Stimulated activated CD8-positive, alpha-beta memory T cell treated with anti-CD3 and anti-CD28 coated beads, Interleukin-2, amount 100 ng/mL, for 1 hour (primary cell): ENCODE measurements at regions not wholly inside any gene's neighbourhood (a gene's known extent, or its start where the extent isn't known, plus 50 kb on each side); places are given as distances from the start of the nearest gene placed in this dataset.
"Not testable (repeated sequence)": the region's sequence is repeated elsewhere in the genome, so short reads cannot be mapped to it uniquely, and the experiment has no call there.

ENCODE experiments used
- DNase-seq, 2 donors: peaks; one replicate each; pipeline ENCODE4 v3.0.0-alpha.2; 2020; ENCODE audit warnings: low read depth in 2 of 2

DNA sequence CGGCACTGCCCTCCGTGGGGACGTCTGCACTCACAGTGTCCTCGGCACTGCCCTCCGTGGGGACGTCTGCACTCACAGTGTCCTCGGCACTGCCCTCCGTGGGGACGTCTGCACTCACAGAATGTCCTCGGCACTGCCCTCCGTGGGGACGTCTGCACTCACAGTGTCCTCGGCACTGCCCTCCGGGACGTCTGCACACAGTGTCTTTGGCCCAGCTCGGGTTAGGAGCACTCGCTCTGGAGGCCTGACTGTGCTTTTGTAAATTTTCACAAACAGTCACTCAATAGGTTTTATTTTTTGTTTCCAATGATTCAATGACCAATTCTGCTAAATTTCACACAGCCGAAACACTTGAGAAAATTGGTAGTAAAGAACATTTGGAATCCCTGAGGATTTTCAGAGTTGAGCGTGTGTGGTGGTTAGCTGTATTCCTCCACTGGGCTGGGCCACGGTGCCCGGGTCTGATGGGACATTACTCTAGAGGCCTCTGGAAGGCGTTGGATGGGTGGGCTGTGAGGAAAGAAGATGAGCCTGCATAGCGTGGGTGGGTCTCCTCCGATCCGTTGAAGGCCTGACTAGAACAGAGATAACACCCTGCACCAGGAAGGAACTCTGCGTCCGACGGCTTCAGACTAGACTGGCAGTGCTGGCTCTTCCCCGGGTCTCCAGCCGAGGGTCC, 134.8 kb downstream of the RTP5 start:
- no peak for DNase-seq

DNA sequence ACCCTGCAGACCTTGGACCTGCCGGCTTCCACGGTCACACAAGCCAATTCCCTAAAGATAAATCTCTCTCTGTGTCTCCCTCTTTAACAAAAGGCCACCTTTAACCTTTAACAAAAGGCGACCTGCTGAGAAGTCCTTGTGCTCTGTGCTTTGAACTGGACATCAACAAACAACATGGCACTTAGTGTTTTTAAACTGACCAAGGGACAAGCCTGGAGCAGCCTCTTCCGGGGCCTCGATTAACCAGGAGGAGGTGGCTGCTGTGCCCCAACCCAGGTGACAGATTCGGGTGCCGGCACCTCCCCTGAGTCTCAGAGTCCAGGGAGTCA, 135.3 kb downstream of the RTP5 start:
- DNase-seq, result no peak

DNA sequence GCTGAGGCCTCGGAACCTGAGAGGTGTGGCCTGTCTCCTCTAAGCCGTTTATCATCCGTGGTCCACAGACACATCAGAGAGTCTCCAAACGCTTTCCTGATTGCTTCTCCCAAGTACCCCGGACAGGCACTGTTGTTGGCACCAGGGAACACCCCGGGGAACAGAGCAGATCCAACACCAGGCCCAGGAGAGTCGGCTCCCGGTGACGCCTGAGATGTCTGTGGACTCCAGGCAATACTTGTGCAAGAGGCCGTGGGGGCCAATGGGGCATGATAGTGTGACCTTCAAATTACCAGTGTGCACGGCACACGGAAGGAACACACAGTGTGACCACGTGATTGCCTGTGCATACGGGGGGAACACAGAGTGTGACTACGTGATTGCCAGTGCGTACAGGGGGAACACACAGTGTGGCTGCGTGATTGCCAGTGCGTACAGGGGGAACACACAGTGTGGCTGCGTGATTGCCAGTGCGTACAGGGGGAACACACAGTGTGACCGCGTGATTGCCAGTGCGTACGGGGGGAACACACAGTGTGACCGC, 136.6 kb downstream of the RTP5 start:
- not testable (repeated sequence) for DNase-seq

DNA sequence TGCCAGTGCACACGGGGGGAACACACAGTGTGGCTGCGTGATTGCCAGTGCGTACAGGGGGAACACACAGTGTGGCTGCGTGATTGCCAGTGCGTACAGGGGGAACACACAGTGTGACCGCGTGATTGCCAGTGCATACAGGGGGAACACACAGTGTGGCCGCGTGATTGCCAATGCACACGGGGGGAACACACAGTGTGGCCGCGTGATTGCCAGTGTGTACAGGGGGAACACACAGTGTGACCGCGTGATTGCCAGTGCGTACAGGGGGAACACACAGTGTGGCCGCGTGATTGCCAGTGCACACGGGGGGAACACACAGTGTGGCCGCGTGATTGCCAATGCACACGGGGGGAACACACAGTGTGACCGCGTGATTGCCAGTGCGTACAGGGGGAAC, 139.4 kb downstream of the RTP5 start:
- not testable (repeated sequence) for DNase-seq

DNA sequence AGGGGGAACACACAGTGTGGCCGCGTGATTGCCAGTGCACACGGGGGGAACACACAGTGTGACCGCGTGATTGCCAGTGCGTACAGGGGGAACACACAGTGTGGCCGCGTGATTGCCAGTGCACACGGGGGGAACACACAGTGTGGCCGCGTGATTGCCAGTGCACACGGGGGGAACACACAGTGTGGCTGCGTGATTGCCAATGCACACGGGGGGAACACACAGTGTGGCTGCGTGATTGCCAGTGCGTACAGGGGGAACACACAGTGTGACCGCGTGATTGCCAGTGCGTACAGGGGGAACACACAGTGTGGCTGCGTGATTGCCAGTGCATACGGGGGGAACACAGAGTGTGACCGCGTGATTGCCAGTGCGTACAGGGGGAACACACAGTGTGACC, 140.3 kb downstream of the RTP5 start:
- DNase-seq, result not testable (repeated sequence)

DNA sequence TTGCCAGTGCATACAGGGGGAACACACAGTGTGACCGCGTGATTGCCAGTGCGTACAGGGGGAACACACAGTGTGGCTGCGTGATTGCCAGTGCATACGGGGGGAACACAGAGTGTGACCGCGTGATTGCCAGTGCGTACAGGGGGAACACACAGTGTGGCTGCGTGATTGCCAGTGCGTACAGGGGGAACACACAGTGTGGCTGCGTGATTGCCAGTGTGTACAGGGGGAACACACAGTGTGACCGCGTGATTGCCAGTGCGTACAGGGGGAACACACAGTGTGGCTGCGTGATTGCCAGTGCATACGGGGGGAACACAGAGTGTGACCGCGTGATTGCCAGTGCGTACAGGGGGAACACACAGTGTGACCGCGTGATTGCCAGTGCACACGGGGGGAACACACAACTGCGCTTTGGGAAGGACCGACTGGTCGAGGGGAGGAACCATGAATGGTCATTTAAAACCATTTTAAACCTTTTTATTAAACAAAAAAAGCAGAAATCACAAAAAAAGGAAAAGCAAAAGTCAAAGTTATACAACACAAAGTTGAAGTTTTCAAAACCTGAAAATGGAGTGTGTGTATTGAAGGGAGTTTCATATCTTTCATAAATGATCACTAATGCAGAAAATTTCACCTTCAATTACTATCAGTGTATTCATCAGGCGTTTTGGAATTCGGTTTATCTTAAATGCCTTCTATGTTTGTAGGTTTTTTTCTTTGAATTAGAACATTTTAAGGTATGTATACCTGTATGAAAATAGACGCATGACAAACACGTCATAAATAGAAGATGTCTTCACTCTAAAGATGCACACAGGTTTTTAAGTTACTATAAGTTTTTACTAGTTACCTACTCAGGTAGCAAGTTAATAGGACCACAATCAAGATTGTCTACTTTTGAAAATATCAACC, 141.0 kb downstream of the RTP5 start:
- DNase-seq, result not testable (repeated sequence)

DNA sequence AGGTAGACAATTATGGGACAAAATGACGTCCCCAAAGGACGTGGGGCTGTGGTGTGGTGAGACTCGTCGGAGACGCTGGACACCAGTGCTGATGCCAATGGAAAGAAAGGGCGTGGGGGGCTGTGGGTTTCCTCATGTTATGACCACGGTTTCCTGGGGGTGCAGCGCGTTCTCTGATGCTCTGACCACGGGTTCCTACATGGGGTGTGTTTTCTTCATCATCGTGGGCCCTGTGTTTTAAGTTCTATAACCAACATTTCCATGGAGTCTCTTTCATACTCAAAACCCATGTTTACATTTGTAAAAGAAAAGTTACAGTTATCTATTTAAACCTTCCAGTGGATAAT, 141.6 kb downstream of the RTP5 start:
- no peak for DNase-seq

DNA sequence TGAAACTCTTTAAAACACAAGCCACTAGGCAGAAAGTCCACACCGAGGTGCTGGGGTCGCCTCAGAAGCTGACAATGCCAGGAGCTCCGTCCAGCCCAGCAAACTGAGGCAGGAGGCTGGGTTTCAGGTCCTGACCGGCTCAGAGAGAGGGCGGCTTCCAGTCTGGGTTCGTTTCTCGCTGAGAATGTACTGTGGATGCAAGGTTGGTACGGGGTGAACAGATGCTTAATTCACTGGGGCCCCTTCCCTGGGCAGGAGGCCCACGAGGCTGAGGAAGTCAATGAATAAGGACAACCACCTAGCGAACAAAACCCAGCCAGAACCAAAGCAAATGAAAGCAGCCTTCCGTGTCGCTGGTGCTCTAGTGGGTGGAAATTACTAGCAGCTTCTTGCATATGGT, 142.0 kb downstream of the RTP5 start:
- DNase-seq, result no peak

DNA sequence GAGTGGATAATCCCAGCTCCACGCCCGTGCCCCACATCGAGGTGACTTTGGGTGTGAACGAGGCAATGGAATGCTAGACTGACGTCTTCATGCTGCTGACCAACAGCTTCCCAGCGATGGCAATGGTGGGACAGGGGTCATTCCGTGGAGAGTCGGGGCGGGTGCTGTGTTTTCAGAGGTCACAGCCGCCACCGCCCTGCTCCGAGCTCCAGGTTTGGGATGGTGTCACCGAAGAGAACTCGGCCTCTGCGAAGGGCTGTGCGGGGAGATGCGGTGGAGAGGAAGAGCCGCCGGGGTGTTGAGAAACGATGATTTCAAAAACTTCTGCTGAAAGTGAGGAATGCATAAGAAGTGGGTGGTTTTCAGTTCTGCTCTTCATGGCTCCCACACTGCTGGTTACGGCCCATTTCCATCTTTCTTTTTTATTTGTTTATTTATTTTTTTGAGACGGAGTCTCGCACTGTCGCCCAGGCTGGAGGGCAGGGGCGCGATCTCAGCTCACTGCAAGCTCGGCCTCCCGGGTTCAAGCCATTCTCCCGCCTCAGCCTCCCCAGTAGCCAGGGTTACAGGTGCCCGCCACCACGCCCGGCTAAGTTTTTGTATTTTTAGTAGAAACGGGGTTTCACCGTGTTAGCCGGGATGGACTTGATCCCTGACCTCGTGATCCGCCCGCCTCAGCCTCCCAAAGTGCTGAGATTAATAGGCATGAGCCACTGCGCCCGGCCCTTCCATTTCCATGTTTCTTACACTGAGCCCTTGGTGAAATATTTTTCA, 142.6 kb downstream of the RTP5 start:
- no peak for DNase-seq

DNA sequence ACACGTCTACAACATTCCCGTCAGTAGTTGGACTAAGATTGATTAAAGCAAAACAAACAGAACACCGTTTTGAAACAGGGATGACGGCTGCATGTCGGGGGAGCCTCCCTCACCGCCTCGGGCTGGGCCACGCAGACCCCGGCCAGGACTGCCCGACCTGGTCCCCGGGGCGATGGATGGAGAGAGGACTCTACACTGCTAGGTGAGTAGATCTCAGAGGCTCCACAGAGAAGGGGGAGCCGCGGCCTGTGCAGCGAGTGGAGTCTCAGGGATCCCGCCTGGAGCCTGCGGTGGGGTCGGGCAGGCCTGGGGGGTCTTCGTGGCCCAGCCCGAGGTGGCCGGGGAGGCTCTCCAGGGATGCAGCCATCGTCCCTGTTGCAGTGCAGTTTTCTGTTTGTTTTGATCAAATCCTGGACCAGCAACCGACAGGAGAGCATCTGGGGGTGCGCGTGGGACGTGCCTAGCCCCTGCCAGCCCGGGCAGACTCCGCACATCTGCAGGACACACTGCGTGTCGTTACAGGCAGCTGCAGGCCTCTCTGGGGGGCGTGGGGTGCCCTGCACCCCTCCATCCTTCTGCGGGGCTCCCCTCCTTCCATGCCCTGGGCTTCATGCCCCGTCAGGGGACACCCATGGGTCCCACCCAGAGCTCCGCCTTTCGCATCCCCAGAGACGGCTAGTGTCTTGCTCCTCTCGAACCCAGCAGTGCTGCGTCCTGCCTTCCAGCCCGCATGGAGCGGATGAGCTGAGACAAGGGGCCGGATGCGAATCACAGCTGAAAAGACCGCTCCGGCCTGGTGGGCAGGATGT, 143.6 kb downstream of the RTP5 start:
- DNase-seq, result no peak

DNA sequence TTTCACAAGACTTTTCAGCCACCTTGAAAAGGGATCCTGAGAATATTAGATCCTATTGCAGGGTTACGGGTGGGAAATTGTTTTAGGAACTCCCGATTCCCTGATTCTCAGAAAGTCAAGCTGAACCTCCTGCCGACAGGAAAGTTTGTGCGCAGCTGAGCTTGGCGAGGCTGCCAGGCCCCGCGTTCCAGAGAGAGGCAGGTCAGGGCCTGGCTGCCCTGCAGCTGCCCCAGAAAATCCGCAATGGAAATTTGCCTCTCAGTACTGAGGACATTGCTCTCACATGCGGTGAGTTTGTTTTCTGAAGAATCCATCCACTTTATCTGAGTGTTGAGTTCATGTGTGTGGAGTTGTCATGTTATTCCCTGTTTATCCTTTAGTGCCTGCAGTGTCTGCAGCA, 144.2 kb downstream of the RTP5 start:
- no peak for DNase-seq

DNA sequence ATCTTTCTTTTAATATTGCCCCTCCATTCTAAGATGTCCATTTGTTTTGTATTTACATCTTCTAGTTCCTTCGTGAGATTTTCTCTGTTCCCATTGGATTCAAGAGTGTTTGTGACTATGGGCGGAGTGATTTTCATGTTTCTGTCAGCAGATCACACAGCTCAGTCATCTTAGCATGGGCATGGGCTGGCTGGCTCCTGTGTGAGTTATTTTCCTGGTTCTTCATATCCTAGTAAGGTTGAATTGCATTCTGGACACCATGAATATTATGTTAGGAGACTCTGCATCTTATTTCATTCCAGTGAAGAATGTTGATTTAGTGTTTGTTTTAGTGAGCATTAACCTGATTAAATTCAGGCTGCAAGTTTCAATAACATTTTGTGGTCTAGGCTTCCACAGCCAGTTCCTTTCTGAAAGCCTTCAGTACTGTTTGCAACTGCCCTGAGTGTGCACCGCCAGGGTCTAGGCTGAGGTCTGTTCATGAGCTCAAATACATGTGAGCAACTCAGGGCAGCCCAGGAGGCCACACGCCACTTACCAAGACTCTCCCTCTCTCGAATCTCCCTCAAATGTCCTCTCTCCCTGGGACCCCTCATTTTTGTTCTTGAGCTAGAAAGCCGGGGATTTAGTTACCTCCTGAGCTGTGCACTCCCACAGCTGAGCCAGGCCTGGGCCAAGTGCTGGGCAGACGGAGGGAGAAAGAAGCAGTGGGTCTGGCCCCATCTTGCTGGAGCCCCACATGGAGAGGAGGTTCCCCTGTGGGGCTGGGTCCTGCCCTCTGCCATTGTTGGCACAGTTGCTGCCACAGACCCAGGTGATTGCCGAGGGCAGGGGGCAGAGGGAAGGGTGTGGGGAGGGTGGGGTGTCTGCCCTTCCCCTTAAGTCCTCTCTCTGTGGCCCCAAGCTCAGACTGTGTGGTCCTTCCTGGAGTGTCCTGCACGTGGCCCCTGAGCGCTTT, 145.9 kb downstream of the RTP5 start:
- no peak for DNase-seq

DNA sequence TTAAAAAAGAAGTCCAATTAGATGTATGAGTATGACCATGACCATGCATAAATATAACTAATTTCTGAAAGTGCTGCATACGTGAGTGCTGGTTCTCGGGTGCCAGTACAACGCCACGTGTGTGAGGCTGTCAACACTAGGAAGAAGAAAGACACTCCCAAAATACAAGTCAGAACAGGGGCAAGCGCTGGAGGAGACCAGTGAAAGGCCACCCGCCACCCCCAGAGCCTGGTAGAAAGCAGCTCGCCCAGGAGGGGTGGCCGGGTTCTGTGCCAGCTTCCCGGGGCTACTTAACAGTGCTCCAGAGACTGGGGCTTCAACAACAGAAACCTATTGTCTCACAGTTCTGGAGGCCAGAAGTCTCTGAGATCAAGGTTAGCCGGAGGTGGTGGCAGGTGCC, 147.6 kb downstream of the RTP5 start:
- no peak for DNase-seq

DNA sequence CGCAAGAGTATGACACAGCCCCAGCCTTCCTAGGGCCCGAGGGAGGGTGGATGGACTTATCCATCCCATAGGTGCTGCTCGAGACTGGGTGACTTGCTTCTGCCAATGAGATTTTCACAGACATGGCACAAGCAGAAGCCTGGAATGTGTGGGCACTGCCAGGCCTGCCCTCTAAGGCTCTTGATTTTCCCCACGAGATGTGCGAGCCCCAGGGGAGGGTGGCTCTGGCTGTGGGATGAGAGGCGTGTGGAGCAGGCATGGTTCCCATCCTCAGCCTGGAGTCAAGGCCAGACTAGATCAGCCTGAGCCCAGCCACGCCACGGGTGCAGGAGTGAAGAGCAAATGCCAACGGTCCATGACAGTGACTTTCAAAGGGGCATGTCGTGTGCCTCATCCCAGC, 148.9 kb downstream of the RTP5 start:
- DNase-seq, result not testable (repeated sequence)

DNA sequence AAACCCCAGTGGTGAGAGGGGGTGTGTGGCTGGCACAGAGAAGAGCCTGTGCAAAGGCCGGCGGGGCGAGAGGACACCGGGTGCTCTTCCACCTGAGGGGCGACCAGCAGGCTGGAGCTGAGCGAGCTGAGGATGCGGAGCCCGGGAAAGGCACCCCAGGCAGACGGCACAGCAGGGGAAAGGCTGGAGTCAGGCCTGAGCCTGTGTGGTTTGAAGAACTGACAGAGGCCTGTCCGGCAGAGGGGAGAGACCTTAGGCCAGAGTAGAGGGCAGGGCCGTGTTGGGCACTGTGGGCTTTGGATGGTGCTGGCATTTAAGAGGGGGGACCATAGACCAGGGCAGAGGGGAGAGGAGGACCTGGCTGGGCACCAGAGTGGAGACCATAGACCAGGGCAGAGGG, 149.8 kb downstream of the RTP5 start:
- DNase-seq, result no peak

DNA sequence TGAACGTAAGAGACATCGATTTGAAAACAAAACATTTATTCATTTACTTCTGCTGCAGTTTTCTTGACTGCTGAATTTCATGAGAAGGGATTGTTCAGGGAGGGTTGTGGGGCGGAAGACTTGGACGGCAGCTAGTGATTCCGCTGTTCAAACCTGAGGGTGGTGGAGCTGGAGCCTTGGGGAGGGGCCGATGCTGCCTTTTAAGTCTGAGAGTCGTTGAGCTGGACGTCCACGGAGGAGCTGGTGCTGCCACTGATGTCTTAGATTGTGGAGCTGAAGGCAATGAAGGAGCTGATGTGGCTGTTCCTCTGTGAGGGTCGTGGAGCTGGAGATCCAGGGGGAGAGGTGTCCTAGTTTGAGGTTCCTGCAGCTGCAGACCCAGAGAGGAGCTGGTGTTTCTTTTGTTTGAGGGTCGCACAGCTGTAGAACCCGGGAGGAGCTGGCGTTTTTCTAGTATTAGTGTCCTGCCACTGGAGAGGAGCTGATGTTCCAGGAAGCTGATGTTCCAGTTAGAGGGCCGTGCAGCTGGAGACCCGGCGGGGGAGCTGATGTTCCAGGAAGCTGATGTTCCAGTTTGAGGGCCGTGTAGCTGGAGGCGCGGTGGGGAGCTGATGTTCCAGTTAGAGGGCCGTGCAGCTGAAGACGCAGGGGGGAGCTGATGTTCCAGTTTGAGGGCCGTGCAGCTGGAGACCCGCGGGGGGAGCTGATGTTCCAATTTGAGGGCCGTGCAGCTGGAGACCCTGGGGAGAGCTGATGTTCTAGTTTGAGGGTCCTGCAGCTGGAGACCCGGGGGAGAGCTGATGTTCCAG, 150.9 kb downstream of the RTP5 start:
- no peak for DNase-seq

DNA sequence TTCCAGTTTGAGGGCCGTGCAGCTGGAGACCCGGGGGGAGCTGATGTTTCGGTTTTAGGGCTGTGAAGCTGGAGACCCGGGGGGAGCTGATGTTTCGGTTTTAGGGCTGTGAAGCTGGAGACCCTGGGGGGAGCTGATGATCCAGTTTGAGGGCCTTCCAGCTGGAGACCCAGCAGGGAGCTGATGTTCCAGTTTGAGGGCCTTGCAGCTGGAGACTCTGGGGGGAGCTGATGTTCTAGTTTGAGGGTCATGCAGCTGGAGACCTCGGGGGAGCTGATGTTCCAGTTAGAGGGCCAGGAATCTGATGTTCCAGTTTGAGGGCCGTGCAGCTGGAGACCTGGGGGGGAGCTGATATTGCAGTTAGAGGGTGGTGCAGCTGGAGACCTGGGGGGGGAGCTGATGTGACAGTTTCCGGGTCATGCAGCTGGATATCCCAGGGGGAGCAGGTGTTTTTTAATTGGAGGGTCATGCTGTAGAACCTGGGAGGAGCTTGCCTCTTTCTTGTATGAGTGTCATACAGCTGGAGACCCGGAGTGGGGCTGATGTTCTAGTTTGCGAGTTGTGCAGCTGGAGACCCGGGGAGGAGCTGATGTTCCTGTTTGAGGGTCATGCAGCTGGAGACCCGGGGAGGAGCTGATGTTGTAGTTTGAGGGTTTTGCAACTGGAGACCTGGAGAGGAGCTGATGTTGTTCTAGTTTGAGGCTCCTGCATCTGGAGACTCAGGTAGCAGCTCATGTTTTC, 153.2 kb downstream of the RTP5 start:
- no peak for DNase-seq

DNA sequence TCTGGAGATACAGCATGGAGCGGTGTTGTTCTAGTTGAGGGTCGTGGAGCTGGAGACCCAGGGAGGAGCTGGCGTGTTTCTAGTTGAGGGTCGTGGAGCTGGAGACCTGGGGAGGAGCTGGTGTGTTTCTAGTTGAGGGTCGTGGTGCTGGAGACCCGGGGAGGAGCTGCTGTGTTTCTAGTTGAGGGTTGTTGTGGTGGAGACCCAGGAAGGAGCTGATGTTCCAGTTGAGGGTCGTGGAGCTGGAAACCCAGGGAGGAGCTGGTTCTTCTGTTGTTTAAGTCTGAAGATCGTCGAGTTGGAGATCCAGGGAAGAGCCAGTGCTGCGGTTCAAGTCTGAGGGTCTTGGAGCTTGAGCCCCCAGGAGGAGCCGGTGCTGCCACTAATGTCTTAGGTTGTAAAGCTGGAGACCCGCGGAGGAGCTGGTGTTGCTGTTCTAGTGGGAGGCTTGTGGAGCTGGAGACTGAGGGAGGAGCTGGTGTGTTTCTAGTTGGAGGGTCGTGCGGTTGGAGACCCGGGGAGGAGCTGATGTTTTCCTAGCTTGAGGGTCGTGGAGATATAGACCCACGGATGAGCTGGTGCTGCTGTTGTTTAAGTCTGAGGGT, 155.3 kb downstream of the RTP5 start:
- no peak for DNase-seq
